WTC11 (cell line): ENCODE measurements at regions not wholly inside any gene's neighbourhood (a gene's known extent, or its start where the extent isn't known, plus 50 kb on each side); places are given as distances from the start of the nearest gene placed in this dataset.

Experiments used
- ATAC-seq: fragments of 200-7000 bp; cut with Tn5 transposase; 2 replicates; pipeline ENCODE4 v1.10.0; 2021; ENCODE audit warnings: mild to moderate bottlenecking, moderate library complexity
- CTCF ChIA-PET: fragments of 300-600 bp; sonication (Branson Sonifier 250); formaldehyde crosslinking; loops from one replicate; lab custom pipeline; 2021; ENCODE audit warnings: antibody characterized with exemption; lab: Charles Lee
- POLR2A ChIA-PET: fragments of 350-600 bp; sonication (Branson Sonifier 250); formaldehyde crosslinking; loops from one replicate; lab custom pipeline; 2021; ENCODE audit warnings: antibody characterized with exemption; lab: Charles Lee
- DNase-seq: peaks from one replicate; pipeline ENCODE4 v3.0.0; 2021; ENCODE audit warnings: low spot score
- H3K27ac Mint-ChIP-seq: 2 replicates; pipeline ENCODE4 v1.8.0; 2021; ENCODE audit warnings: mixed read lengths
- H3K27me3 Mint-ChIP-seq: 2 replicates; pipeline ENCODE4 v1.8.0; 2021; ENCODE audit warnings: low read depth, mild to moderate bottlenecking, moderate library complexity, mixed read lengths
- H3K36me3 Mint-ChIP-seq: 2 replicates; pipeline ENCODE4 v1.8.0; 2021; ENCODE audit warnings: mixed read lengths
- H3K4me1 Mint-ChIP-seq: 2 replicates; pipeline ENCODE4 v1.8.0; 2022; ENCODE audit warnings: mixed read lengths
- H3K4me3 Mint-ChIP-seq: 2 replicates; pipeline ENCODE4 v1.8.0; 2021; ENCODE audit warnings: mild to moderate bottlenecking, moderate library complexity, mixed read lengths
- H3K9me3 Mint-ChIP-seq: 2 replicates; pipeline ENCODE4 v1.8.0; 2021; ENCODE audit warnings: mixed read lengths
- ELF4 ChIP-seq: sonication (generic); formaldehyde crosslinking; IDR thresholded peaks from 2 replicates; pipeline ENCODE4 v1.8.1; 2022; ENCODE audit warnings: low read depth, mild to moderate bottlenecking, moderate library complexity, missing genetic modification reagents
- ESRRA ChIP-seq: sonication (generic); formaldehyde crosslinking; IDR thresholded peaks from 2 replicates; pipeline ENCODE4 v1.8.1; 2022; ENCODE audit warnings: mild to moderate bottlenecking, missing genetic modification reagents, borderline replicate concordance
- MYBL2 ChIP-seq: sonication (generic); formaldehyde crosslinking; IDR thresholded peaks from 2 replicates; pipeline ENCODE4 v1.8.1; 2023; ENCODE audit warnings: mild to moderate bottlenecking, moderate library complexity, missing genetic modification reagents
- NR2C2 ChIP-seq: sonication (generic); formaldehyde crosslinking; IDR thresholded peaks from 2 replicates; pipeline ENCODE4 v1.8.0; 2022; ENCODE audit warnings: mild to moderate bottlenecking, missing genetic modification reagents
- NR3C1 ChIP-seq: sonication (generic); formaldehyde crosslinking; conservative IDR thresholded peaks from 2 replicates; pipeline ENCODE4 v1.8.1; 2023; ENCODE audit warnings: low read depth, mild to moderate bottlenecking, missing genetic modification reagents
- TCF7 ChIP-seq: sonication (generic); formaldehyde crosslinking; IDR thresholded peaks from 2 replicates; pipeline ENCODE4 v1.8.0; 2022; ENCODE audit warnings: mild to moderate bottlenecking, low read depth, missing genetic modification reagents, moderate library complexity
- ZNF121 ChIP-seq: sonication (generic); formaldehyde crosslinking; IDR thresholded peaks from 2 replicates; pipeline ENCODE4 v1.8.0; 2023; ENCODE audit warnings: missing genetic modification reagents
- ZNF263 ChIP-seq: sonication (generic); formaldehyde crosslinking; IDR thresholded peaks from 2 replicates; pipeline ENCODE4 v1.8.1; 2022; ENCODE audit warnings: low read depth, mild to moderate bottlenecking, moderate library complexity, missing genetic modification reagents
- TF ChIP-seq, protein P1 (sequence below): sonication (generic); formaldehyde crosslinking; IDR thresholded peaks from 2 replicates; pipeline ENCODE4 v1.8.0; 2022; ENCODE audit warnings: missing genetic modification reagents
- TF ChIP-seq, protein P2 (sequence below): sonication (generic); formaldehyde crosslinking; conservative IDR thresholded peaks from 2 replicates; pipeline ENCODE4 v1.8.1; 2023; ENCODE audit warnings: mild to moderate bottlenecking, low read depth, missing genetic modification reagents, moderate library complexity
- TF ChIP-seq, protein P3 (sequence below): fragments of 250-450 bp; sonication (Bioruptor Pico); IDR thresholded peaks from 2 replicates; pipeline ENCODE4 v1.8.0; 2021; ENCODE audit warnings: mild to moderate bottlenecking
- TF ChIP-seq, protein P4 (sequence below): sonication (generic); formaldehyde crosslinking; IDR thresholded peaks from 2 replicates; pipeline ENCODE4 v1.8.0; 2023; ENCODE audit warnings: missing genetic modification reagents, mild to moderate bottlenecking, borderline replicate concordance
- TF ChIP-seq, protein P5 (sequence below): fragments of 250-450 bp; sonication (Bioruptor Pico); IDR thresholded peaks from 2 replicates; pipeline ENCODE4 v1.9.0; 2021; ENCODE audit warnings: moderate library complexity, mild to moderate bottlenecking, inconsistent platforms, borderline replicate concordance

DNA sequence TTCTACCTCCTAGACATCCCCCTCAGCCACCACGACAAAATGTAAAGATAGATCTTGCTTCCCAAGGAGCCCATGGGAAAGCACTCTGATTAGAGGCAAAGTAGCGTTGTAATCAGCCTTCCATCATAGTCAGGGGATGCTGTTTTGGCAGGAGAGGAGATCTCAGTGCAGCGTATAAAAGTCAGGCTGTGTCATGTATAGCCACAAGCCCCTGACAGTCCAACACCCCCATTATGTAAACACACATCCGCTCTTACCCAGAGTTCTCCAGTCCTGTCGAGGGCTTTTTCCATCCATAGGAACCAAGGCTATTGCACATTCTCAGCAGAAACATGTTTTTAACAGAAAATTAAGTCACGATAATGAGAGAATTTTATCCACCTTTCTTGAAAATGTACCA is 156.3 kb downstream of the CYSLTR2 start (continued):
- TF ChIP-seq, protein P1, sequence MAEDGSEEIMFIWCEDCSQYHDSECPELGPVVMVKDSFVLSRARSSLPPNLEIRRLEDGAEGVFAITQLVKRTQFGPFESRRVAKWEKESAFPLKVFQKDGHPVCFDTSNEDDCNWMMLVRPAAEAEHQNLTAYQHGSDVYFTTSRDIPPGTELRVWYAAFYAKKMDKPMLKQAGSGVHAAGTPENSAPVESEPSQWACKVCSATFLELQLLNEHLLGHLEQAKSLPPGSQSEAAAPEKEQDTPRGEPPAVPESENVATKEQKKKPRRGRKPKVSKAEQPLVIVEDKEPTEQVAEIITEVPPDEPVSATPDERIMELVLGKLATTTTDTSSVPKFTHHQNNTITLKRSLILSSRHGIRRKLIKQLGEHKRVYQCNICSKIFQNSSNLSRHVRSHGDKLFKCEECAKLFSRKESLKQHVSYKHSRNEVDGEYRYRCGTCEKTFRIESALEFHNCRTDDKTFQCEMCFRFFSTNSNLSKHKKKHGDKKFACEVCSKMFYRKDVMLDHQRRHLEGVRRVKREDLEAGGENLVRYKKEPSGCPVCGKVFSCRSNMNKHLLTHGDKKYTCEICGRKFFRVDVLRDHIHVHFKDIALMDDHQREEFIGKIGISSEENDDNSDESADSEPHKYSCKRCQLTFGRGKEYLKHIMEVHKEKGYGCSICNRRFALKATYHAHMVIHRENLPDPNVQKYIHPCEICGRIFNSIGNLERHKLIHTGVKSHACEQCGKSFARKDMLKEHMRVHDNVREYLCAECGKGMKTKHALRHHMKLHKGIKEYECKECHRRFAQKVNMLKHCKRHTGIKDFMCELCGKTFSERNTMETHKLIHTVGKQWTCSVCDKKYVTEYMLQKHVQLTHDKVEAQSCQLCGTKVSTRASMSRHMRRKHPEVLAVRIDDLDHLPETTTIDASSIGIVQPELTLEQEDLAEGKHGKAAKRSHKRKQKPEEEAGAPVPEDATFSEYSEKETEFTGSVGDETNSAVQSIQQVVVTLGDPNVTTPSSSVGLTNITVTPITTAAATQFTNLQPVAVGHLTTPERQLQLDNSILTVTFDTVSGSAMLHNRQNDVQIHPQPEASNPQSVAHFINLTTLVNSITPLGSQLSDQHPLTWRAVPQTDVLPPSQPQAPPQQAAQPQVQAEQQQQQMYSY (CRISPR knock-in tag), result no peak
- TF ChIP-seq, all 79 proteins: peak for 0

DNA sequence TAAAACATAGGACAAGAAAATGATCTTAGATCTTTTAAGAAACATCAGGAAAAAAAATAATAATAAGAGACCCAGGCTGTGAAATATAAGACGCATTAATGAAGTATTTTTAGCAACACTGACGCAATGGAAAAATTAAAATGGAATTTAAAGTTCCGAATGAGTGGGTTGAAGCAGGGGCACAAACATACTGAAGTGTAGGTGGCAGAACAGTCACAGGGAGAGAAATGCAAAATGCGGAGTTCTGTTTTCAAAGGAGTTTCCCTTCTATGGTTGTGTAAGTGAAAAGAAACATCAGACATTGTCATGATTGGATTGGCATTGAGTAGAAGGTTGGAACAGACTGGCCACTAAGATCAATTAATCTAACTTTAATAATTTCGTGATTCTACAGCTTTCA is 159.8 kb downstream of the CYSLTR2 start:
- no peaks in the 10 kb centered on the region for H3K36me3 Mint-ChIP-seq
- H3K27ac Mint-ChIP-seq, result no peak overlapping the region
- no peak for DNase-seq
- POLR2A ChIA-PET, result no interaction called here
- H3K4me3 Mint-ChIP-seq, result no peak overlapping the region
- CTCF ChIA-PET, result no interaction called here
- H3K27me3 Mint-ChIP-seq, result no peaks in the 10 kb centered on the region
- peaks cover 4% of the 10 kb centered on the region; the same call in 1 of the 2 replicates for H3K9me3 Mint-ChIP-seq
- no peaks in the 10 kb centered on the region for H3K4me1 Mint-ChIP-seq
- ATAC-seq, result no peak
- TF ChIP-seq ZNF121 (CRISPR knock-in tag), result no peak

DNA sequence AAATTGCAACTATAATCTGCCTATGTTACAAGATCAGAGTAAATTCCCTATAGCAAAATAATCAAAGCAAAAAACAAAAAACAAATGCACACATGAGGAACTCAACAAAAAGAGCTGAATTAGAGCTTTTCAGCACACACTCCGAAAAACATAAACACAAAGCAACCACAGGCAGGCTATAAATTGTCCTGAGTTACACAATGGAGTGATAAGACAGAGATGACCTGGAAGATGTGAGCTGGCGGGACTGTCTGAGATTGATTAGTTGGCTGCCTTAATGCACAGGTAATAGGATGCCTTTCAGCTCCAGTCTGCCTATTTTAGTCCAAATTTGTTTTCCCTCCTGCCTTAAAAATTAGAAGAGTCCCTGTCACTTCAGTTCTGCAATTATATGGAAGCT is 159.0 kb upstream of the FNDC3A start:
- DNase-seq (no peak), ATAC-seq (no peak)
- H3K4me3 Mint-ChIP-seq, result no peak overlapping the region
- H3K9me3 Mint-ChIP-seq, result peaks cover 4% of the 10 kb centered on the region; the same call in 1 of the 2 replicates
- H3K36me3 Mint-ChIP-seq, result no peaks in the 10 kb centered on the region
- ChIA-PET POLR2A (no interaction called here), CTCF (interaction anchor here (1.3 kb wide), 1 partner anchor 9 kb away, joined by 3 read pairs; no protein-coding TSS in a partner anchor)
- TF ChIP-seq NR2C2 (CRISPR knock-in tag), result no peak
- TF ChIP-seq ESRRA, result no peak
- no peak for TF ChIP-seq NR3C1
- TF ChIP-seq, protein P2, sequence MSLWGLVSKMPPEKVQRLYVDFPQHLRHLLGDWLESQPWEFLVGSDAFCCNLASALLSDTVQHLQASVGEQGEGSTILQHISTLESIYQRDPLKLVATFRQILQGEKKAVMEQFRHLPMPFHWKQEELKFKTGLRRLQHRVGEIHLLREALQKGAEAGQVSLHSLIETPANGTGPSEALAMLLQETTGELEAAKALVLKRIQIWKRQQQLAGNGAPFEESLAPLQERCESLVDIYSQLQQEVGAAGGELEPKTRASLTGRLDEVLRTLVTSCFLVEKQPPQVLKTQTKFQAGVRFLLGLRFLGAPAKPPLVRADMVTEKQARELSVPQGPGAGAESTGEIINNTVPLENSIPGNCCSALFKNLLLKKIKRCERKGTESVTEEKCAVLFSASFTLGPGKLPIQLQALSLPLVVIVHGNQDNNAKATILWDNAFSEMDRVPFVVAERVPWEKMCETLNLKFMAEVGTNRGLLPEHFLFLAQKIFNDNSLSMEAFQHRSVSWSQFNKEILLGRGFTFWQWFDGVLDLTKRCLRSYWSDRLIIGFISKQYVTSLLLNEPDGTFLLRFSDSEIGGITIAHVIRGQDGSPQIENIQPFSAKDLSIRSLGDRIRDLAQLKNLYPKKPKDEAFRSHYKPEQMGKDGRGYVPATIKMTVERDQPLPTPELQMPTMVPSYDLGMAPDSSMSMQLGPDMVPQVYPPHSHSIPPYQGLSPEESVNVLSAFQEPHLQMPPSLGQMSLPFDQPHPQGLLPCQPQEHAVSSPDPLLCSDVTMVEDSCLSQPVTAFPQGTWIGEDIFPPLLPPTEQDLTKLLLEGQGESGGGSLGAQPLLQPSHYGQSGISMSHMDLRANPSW (CRISPR knock-in tag), result no peak
- TF ChIP-seq, protein P3, sequence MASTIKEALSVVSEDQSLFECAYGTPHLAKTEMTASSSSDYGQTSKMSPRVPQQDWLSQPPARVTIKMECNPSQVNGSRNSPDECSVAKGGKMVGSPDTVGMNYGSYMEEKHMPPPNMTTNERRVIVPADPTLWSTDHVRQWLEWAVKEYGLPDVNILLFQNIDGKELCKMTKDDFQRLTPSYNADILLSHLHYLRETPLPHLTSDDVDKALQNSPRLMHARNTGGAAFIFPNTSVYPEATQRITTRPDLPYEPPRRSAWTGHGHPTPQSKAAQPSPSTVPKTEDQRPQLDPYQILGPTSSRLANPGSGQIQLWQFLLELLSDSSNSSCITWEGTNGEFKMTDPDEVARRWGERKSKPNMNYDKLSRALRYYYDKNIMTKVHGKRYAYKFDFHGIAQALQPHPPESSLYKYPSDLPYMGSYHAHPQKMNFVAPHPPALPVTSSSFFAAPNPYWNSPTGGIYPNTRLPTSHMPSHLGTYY, result no peak
- no peak for TF ChIP-seq ZNF263
- no peak for TF ChIP-seq ELF4 (CRISPR knock-in tag)
- TF ChIP-seq TCF7 (CRISPR knock-in tag), result no peak
- TF ChIP-seq, protein P4, sequence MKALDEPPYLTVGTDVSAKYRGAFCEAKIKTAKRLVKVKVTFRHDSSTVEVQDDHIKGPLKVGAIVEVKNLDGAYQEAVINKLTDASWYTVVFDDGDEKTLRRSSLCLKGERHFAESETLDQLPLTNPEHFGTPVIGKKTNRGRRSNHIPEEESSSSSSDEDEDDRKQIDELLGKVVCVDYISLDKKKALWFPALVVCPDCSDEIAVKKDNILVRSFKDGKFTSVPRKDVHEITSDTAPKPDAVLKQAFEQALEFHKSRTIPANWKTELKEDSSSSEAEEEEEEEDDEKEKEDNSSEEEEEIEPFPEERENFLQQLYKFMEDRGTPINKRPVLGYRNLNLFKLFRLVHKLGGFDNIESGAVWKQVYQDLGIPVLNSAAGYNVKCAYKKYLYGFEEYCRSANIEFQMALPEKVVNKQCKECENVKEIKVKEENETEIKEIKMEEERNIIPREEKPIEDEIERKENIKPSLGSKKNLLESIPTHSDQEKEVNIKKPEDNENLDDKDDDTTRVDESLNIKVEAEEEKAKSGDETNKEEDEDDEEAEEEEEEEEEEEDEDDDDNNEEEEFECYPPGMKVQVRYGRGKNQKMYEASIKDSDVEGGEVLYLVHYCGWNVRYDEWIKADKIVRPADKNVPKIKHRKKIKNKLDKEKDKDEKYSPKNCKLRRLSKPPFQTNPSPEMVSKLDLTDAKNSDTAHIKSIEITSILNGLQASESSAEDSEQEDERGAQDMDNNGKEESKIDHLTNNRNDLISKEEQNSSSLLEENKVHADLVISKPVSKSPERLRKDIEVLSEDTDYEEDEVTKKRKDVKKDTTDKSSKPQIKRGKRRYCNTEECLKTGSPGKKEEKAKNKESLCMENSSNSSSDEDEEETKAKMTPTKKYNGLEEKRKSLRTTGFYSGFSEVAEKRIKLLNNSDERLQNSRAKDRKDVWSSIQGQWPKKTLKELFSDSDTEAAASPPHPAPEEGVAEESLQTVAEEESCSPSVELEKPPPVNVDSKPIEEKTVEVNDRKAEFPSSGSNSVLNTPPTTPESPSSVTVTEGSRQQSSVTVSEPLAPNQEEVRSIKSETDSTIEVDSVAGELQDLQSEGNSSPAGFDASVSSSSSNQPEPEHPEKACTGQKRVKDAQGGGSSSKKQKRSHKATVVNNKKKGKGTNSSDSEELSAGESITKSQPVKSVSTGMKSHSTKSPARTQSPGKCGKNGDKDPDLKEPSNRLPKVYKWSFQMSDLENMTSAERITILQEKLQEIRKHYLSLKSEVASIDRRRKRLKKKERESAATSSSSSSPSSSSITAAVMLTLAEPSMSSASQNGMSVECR (CRISPR knock-in tag), result no peak
- TF ChIP-seq, protein P5, sequence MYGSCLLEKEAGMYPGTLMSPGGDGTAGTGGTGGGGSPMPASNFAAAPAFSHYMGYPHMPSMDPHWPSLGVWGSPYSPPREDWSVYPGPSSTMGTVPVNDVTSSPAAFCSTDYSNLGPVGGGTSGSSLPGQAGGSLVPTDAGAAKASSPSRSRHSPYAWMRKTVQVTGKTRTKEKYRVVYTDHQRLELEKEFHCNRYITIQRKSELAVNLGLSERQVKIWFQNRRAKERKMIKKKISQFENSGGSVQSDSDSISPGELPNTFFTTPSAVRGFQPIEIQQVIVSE (CRISPR knock-in tag), result no peak
- TF ChIP-seq MYBL2 (CRISPR knock-in tag), result no peak
- no peaks in the 10 kb centered on the region for H3K4me1 Mint-ChIP-seq
- no peaks in the 10 kb centered on the region for H3K27me3 Mint-ChIP-seq
- H3K27ac Mint-ChIP-seq, result no peak overlapping the region
